ENCODE measurements at regions not wholly inside any gene's neighbourhood (a gene's known extent, or its start where the extent isn't known, plus 50 kb on each side); places are given as distances from the start of the nearest gene placed in this dataset.
"Not testable (repeated sequence)": the region's sequence is repeated elsewhere in the genome, so short reads cannot be mapped to it uniquely, and the experiment has no call there.

DNA sequence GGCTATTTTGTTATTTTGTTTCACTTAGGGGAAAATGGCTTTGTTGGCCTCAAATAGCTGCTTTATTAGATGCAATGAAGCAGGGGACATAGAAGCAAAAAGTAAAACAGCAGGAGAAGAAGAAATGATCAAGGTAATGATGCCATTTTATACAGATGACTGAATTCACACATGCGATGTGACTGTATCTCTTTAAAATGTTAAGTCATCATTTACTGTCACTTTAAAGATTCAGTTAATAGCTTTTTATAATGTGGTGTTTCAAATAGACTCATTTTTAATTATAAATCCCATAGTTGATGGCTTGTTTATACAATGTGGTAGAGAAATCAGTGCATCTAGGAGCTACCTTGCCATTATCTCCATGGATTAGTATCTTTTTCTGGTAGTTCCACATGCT, 863.9 kb upstream of the DEFB115 start:
- not testable (repeated sequence) for DNase-seq (ENCODE audit: low spot score)

DNA sequence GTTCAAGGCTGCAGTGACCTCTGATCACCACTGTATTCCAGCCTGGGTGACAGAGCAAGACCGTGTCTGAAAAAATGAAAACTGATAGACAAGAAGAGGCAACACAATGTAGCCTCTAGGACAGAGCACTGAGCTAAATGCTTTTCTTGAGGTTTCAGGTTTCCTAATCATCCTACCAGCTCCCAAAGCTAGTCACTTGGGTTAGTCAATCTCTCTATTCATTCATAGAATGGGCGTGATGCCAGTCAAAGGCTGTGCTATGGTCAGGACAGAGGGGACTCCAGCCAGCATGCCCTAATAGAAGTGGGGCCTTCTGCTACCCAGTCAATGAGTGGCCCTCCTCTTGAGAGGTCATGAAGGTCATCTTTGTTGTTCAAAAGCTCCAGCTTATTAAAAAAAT, 860.4 kb upstream of the DEFB115 start:
- DNase-seq (ENCODE audit: low spot score): not testable (repeated sequence)

DNA sequence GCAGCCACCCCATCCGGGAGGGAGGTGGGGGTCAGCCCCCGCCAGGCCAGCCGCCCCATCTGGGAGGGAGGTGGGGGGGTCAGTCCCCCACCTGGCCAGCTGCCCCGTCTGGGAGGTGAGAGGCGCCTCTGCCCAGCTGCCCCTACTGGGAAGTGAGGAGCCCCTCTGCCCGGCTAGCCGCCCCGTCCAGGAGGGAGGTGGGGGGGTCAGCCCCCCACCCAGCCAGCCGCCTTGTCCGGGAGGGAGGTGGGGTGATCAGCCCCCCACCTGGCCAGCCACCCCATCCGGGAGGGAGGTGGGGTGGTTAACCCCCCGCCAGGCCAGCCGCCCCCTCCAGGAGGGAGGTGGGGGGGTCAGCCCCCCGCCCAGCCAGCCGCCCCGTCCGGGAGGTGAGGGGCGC, 852.4 kb upstream of the DEFB115 start:
- DNase-seq (ENCODE audit: low spot score): not testable (repeated sequence)

DNA sequence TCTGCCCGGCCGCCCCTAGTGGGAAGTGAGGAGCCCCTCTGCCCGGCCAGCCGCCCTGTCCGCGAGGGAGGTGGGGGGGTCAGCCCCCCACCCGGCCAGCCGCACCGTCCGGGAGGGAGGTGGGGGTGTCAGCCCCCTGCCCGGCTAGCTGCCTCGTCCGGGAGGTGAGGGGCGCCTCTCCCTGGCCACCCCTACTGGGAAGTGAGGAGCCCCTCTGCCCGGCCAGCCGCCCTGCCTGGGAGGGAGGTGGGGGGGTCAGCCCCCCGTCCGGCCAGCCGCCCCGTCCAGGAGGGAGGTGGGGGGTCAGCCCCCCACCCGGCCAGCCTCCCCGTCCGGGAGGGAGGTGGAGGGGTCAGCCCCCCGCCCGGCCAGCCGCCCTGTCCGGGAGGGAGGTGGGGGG, 851.9 kb upstream of the DEFB115 start:
- DNase-seq (ENCODE audit: low spot score): not testable (repeated sequence)

DNA sequence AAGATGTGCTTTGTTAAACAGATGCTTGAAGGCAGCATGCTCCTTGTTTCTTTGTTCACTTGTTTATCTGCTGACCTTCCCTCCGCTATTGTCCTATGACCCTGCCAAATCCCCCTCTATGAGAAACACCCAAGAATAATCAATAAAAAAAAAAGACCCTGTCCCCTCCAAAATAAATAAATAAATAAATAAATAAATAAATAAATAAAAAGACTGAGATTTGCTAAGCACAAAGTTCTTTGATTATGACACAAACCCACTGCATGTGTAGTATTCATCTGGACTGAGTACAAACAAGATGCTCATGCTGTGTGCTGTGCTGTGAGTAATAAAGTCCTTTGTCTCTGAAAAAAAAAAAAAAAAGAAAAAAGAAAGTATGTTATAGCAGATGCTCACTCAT, 851.1 kb upstream of the DEFB115 start:
- not testable (repeated sequence) for DNase-seq (ENCODE audit: low spot score)

DNA sequence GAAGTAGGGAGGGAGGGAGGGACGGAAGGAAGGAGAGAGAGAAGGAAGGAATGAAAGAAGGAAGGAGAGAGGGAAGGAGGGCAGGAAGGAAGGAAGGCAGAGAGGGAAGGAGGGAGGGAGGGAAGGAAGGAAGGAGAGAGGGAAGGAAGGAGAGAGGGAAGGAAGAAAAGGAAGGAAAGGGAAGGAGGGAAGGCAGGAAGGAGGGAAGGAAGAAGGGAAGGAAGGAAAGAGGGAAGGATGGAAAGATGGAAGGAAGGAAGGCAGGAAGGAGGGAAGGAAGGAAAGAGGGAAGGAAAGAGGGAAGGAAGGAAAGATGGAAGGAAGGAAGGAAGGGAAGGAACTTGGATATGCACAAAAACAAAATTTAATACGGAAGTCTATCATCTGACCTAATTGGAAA, 844.5 kb upstream of the DEFB115 start:
- DNase-seq (ENCODE audit: low spot score): no peak

DNA sequence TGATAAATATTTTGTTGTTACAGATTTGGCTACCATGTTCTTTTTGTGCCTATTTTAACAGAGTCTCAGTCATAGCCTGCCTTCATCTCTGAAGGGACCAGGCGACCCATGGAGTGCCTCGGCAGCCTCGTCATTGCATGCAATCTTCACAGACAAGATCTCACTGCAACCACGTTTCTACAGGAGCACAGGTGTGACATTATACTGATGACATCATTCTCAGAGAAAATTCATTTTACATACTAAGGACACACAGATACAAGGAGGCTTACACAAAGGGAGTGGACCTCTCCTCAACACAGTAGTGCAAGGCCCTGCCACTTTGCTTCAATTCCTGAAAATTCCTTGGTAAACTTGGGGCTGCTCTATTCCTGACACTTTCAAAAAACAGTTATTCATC, 840.1 kb upstream of the DEFB115 start:
- not testable (repeated sequence) for DNase-seq (ENCODE audit: low spot score)

DNA sequence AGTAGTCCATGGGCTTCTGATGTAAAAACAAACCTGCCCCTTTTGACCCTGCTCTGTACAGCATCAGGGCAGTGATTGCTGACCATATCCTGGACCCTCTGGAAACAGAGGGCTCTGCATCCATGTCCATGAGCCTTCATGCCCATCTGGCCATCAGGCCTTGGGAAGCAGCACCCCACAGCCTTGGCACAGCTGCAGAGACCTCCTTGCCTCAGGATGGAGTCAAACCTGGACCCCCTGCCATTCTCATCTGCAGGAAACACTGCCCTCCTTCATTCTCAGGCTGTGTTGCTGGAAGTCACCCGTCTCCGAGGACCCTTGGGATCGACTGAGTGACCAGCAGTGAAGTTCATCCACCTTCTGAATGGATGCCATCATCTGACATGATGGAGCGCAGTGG, 839.1 kb upstream of the DEFB115 start:
- DNase-seq (ENCODE audit: low spot score): not testable (repeated sequence)

DNA sequence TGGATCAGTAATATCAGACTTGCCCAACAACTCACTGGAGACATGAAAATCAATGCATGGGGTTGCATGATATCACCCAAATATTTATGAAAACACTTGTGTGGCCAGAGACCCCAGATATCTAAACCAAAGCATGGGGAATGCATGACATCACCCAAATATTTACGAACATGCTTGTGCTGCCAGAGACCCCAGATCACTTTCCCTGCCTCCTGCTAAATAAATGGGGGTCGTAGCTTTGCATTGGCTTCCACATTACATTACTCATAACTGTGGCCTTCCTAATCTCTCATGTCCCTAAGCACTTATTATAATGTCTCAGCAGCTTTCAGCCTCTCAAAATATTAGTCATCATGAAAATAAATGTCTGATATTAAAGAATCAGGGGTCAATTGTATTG, 838.0 kb upstream of the DEFB115 start:
- no peak for DNase-seq (ENCODE audit: low spot score)

DNA sequence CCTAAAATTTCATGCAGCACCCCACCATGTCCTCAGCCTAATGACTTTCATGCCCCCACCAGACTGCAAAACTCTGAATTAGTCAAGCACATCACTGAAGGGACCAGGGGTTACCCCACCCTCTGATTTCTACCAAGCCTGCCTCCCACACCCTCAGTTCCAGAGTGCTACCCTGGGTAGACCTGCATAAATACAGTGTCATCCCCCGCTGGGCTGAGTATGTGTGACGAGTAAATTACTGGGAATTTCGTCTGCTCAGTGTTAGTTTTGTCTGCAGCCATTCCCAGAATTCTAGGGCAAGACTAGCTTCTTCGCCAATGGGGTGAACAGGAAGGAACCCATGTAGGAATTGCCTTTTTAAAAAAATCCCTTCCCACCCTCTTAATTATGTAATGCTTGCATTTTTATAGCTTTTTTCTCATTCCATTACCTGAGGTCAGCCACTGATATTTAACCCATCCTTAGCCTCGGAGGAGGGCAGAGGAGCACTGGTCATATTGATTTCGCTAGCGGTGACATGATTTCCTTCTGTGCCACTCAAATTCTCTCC, 837.5 kb upstream of the DEFB115 start:
- not testable (repeated sequence) for DNase-seq (ENCODE audit: low spot score)
